Activated CD4-positive, alpha-beta T cell treated with anti-CD3 and anti-CD28 coated beads, Interleukin-2, Interleukin-6, amounts not matched to agents 100 ng/mL and 50 ng/mL, durations not matched to agents 16 hours and 8 hours (primary cell): ENCODE measurements at regions not wholly inside any gene's neighbourhood (a gene's known extent, or its start where the extent isn't known, plus 50 kb on each side); places are given as distances from the start of the nearest gene placed in this dataset.
A peak's percentile ranks its signal among the peaks of the same experiment; 100 is the strongest.
"Not testable (repeated sequence)": the region's sequence is repeated elsewhere in the genome, so short reads cannot be mapped to it uniquely, and the experiment has no call there.

Source experiments
- DNase-seq: peaks from one replicate; pipeline ENCODE4 v3.0.0-alpha.2; 2020

GRCh38 chr3:87564438-87564837, 288.1 kb upstream of the POU1F1 start:
- DNase-seq: no peak

GRCh38 chr3:87563712-87564111, 287.3 kb upstream of the POU1F1 start:
- DNase-seq: no peak

DNA sequence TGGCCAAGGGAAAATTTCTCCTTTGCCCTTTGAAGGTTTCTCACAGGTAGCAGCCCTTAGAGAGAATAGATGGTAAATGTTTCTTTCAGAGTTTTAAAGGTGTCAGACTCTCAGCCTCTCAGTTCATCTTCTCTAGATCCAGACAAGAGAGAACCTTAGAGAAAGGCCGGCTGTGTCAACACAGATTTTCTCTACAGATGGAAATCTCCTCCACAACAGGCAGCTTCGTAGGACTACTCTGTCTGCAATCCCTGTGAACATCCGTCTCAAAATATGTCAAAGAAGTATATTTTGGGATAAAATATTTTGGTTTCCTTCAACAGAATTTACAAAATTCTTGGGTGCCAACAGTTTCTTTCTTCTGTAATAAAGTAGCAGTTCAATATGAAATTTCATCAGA, 282.1 kb upstream of the POU1F1 start:
- DNase-seq: no peak

DNA sequence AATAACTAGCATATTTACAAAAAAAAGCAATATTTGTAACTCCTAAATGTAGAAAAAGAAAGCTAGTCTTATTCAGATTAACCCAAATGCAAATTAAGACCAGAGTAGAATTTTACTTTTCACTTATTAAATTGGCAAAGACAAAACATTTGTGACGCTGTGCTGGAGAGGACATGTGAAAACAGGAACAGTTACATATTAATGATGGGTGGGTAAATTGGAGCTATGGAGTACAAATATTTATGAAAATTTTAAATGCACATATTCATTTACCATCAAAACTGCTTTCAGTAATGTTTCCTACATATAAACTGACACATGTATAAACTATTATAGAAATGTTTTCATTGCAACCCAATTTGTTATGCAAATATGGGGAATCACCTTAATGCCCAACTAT, 278.9 kb upstream of the POU1F1 start:
- no peak for DNase-seq

DNA sequence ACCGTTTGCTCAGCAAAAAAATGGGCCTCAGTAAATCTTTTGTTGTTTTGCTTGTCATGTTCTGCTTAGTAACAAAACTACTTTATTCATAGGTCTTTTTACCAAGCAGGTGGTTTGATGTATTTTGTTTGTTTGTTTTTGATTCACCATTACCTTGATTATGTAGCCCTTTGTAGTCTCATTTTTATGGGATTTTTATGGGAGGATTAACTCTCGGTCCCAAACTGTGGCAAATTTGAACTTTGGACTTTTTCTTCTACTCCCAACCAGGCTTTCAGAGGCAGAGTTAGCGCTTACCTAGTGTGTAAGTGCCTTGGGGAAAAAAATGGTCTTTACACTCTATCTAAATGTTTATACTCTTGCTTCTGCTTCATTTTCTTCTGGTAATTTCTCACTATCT, 276.7 kb upstream of the POU1F1 start:
- DNase-seq: no peak

DNA sequence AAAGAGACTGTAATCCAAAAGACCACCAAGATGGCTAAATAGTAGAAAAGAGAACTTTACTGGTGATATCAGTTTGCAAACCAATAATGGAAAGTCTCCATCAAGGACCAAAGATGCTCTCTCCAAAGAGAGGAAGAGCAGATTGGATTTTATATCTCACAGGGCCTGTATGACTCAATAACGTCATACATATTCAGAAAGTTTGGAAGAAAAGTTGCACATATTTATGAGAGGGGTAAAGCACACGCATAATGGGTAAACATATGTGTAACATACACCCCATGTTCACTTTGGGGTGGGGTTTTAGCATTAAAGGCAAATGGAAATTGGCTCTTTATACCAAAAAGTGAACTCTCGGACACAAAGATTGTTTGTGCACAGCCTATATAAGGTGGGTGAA, 274.5 kb upstream of the POU1F1 start:
- DNase-seq: no peak

DNA sequence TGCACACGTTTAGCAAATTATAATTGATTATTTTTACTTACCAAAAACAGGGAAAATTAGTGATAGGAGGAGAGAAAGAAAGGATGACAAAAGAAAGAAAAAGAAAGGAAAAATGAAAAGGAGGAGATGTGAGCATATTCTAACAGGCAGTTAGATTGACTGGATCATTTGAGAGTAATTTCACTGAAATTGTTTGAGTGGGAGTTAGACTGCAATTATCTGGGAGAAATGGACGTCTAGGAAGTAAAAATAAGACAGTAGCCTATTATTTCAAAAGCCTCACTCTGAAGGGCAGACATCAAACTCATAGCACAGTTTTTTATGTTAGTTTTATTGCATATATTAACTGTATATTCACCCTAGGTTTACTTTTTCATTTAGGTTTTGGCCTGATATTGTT, 272.8 kb upstream of the POU1F1 start:
- no peak for DNase-seq

DNA sequence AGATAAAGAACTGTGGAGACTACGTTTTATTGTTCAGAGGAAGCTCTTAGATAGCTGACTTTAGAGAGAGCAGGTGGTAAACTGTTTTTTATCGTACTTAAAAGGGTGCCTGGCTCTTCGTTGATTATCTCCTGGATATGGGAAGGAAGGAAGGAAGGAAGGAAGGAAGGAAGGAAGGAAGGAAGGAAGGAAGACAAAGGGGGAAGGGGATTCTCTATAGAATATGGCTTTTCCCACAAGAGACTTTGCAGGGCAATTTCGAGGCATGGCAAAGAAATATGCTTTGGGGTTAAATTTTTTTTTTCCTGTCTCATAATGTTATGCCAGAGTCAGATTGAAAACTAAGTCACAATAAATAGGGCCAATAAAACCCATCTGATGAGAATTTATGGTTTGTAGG, 271.9 kb upstream of the POU1F1 start:
- DNase-seq: no peak

GRCh38 chr3:87546216-87546615, 269.8 kb upstream of the POU1F1 start:
- no peak for DNase-seq

DNA sequence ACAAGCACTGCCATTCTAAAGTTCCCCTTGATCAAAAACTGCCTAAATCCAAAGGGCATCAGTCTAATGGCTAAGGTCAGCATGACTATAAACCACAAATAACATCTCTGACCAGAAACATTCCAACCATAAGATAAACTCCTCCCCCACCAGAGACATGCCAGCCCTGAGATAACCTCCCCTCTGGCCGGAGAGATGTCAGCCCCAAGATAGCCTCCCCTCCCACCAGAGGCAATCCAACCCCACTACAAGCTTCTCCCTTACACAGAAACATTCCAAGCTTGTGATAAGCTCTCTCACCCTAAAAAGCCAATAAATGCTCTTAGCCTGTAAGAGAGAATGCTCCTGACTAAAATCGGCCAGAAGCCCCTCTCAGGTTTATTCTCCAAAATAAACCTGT, 267.0 kb upstream of the POU1F1 start:
- DNase-seq: not testable (repeated sequence)

- no peak for DNase-seq
Observed at GRCh38 chr3:87541723-87542122, 265.3 kb upstream of the POU1F1 start.

DNA sequence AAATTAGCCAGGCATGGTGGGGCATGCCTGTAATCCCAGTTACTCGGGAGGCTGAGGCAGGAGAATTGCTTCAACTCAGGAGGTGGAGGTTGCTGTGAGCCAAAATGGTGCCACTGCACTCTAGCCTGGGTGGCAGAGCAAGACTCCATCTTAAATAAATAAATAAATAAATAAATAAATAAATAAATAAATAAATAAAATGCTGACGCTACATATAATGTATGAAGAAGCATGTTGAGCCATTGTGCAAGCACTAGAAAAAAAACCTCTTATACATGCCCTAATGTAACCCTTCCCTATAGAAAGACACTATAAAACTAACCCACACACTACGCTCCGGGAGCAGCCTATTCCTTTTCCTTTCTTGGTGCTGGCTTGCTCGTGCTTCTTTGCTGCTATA, 262.3 kb upstream of the POU1F1 start:
- DNase-seq: not testable (repeated sequence)

DNA sequence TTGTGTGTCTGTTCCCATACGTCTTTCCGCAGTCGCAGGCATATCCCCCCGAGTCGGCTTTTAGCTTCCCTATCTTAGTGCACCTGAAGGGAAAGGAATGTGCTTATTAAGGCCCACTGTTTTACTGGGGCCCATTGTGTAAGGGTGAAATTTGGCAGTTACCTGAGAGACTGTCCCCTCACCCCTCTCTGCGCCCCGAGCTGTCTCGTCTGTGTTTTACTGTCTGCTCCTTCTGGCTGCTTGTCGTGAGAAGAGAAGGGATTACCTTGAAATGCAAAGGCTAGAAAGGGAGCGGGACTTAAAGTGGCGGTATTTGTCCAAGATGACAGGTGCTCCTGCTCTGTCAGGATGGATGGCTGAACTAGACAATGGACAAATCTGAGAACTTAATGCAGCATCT, 233.0 kb upstream of the POU1F1 start:
- DNase-seq: no peak

DNA sequence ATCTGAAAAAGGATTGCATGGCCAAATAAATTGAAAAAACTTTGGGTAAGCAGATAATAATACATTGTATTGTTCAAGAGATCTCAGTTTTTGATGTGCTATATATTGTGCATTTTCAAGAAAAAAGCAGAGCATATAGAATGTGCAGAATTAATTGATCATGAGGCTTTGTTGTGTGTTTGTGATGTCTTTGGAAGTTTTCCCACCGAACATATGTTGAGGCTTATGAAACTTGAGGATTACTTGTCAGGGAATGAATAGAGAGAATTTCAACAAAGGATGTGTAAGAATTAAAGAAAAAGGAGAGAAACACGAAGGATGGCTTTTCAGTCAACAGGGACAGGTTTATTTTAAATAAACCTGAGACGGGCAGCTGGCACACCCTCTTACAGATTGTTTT, 232.5 kb upstream of the POU1F1 start:
- DNase-seq: no peak

- no peak for DNase-seq
Observed at GRCh38 chr3:87507753-87508152, 231.4 kb upstream of the POU1F1 start.

GRCh38 chr3:87503900-87504498, 227.6 kb upstream of the POU1F1 start:
- peak; percentile 49 for DNase-seq

DNA sequence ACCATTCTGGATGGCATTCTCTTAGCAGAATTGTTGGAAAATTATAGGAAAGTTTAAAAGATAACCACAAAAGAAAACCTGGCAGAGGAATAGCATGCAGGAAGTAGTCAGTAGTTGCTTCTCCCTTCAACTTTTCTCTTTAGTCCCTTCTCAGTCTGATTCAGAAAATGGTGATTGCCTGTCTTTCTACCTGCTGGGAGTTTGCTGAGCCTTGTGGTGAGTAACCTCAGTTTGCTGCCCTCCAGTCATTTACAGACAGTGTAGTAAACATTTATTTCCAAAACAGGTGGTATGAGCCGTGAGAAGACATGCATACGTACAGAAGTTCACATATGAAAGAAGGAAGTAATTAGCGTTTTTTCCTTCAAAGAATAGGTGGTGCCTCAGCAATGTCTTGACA, 224.7 kb upstream of the POU1F1 start:
- no peak for DNase-seq

GRCh38 chr3:87498358-87499080, 222.1 kb upstream of the POU1F1 start:
- DNase-seq: no peak

DNA sequence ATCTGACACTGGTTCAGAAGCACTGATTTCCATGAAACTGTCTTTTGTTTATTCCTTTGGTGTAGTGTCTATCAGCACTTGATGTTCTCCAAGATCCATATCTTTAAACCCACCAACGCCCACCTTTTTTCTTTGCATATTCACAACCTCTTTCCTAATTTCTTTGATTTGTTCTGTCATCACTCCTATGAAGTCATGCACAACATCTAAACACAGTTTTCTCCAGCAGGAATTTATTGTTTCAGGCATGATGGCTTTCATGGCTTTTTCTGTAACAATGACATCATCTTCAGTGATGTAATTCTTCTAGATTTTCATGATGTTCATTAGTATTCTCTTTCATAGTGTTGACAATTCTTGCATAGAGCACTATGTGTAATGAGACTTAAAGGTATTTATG, 219.6 kb upstream of the POU1F1 start:
- DNase-seq: no peak

DNA sequence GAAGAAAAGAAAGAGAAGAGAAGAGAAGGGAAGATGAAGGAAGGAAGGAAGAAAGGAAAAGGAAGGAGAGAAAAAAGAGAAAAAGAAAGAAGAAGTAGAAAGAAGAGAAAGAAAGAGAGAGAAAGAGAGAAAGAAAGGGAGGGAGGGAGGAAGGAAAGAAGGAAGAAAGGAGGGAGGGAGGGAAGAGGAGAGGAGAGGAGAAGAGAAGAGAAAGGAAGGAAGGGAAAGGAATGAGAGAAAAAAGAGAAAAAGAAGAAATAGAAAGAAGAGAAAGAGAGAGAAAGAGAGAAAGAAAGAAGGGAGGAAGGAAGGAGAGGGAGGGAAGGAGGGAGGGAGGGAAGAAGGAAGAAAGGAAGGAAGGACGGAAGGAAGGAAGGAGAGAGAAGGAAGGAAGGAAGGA, 217.9 kb upstream of the POU1F1 start:
- no peak for DNase-seq

GRCh38 chr3:87491843-87492242, 215.5 kb upstream of the POU1F1 start:
- no peak for DNase-seq

- DNase-seq: no peak
Observed at GRCh38 chr3:87489892-87490291, 213.5 kb upstream of the POU1F1 start.

DNA sequence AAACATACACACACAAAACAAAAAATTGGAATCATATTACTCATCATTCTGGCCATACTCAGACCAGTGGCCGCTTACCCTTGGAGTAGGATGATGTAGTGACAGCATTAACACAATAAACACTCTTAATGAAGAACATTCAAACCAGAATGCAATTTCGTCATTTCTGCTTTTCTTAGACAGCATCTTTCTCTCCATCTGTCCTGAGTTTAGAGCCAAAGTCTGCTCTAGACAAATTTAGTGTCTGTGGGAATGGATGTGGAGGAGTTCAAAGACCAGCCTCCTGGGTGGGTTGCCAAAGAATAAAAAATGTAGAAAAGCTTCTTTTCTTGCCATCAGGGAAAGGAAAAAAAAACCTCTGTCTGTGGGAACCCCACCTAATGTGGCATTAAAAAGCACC, 212.4 kb upstream of the POU1F1 start:
- DNase-seq: no peak

DNA sequence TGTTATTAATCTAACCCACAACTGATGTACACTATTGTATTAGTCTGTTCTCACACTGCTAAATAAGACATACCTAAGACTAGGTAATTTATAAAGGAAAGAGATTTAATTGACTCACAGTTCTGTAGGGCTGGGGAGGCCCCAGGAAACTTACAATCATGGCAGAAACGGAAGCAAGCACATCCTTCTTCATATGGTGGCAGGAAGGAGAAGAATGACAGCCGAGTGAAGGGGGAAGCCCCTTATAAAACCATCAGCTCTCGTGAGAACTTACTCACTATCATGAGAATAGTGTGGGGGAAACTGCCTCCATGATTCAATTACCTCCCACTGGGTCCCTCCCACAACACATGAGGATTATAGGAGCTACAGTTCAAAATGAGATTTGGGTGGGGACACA, 210.3 kb upstream of the POU1F1 start:
- DNase-seq: not testable (repeated sequence)

GRCh38 chr3:87486115-87486514, 209.7 kb upstream of the POU1F1 start:
- DNase-seq: no peak
